ENCODE measurements at regions not wholly inside any gene's neighbourhood (a gene's known extent, or its start where the extent isn't known, plus 50 kb on each side); places are given as distances from the start of the nearest gene placed in this dataset.

- H3K9ac ChIP-seq (ENCODE audit: insufficient read depth, low read depth, low read length) = no peak overlapping the region
- FAIRE-seq (no peak), ATAC-seq (no peak), DNase-seq (ENCODE audit: low spot score) (no peak)
- WGBS (ENCODE audit: low lambda C conversion rate) = 69% methylated on average over 3 of the region's 3 CpGs
- H3K36me3 ChIP-seq (replicated peaks in 1 of 2; ENCODE audit: control insufficient read depth in 1 of 2, insufficient read depth in 2 of 2, low read length in 2 of 2) = no peaks in the 10 kb centered on the region
- no peaks in the 10 kb centered on the region for H3K79me2 ChIP-seq (ENCODE audit: insufficient read depth, low read length)
- no peak overlapping the region for H3K4me2 ChIP-seq (ENCODE audit: low read depth, low read length)
- H2AFZ ChIP-seq (ENCODE audit: low read length) = no peak overlapping the region
- BruUV-seq (replicated peaks) = no TSS peak
- ChIA-PET POLR2A (no interaction called here), CTCF (ENCODE audit: low intra/inter-chr PET ratio, low total read pairs) (no interaction called here)
- no peaks in the 10 kb centered on the region for H4K20me1 ChIP-seq (ENCODE audit: insufficient read depth, low read length)
- H3K9me3 ChIP-seq (ENCODE audit: low read length) = no peaks in the 10 kb centered on the region
- H3K4me3 ChIP-seq (replicated peaks in 1 of 3; ENCODE audit: insufficient read depth in 1 of 3, low read depth in 2 of 3, low read length in 3 of 3) = no peak overlapping the region
- TF ChIP-seq PRMT3 (CRISPR knock-in tag; IDR thresholded peaks at IDR 0.05; ENCODE audit: borderline replicate concordance, low read depth) = no peak
- TF ChIP-seq MAFK (conservative IDR thresholded peaks at IDR 0.05 in 1 of 2, IDR thresholded peaks at IDR 0.05 in 1 of 2; ENCODE audit: low read length in 2 of 2) = peak; percentile 71 to 87; a peak in 3 of 4 replicates
- TF ChIP-seq MAFF (IDR thresholded peaks at IDR 0.05; ENCODE audit: low read depth, low read length) = peak; percentile 84
- no peak for TF ChIP-seq CEBPG (CRISPR knock-in tag; IDR thresholded peaks at IDR 0.05)
- TF ChIP-seq ZNF839 (CRISPR knock-in tag; IDR thresholded peaks at IDR 0.05; ENCODE audit: borderline replicate concordance) = no peak
- in situ Hi-C loops (cut with HindIII; ENCODE audit: extremely low pct_ligation_motif_present, low pct_unique_long_range_greater_than_20kb) = no loop called here
- no peaks in the 10 kb centered on the region for H3K27me3 ChIP-seq (ENCODE audit: control insufficient read depth in 1 of 2, insufficient read depth in 2 of 2, low read length in 2 of 2)
- H3K4me1 ChIP-seq (ENCODE audit: insufficient read depth, low read length) = no peaks in the 10 kb centered on the region
- intact Hi-C loops (cut with micrococcal nuclease; ENCODE audit: unreplicated experiment) = no loop called here
- no peak overlapping the region for H3K27ac ChIP-seq (ENCODE audit: extremely low read length, insufficient read depth, low read length)
These were observed 199.8 kb downstream of the SQOR start for GRCh38 chr15:45834622-45835021.

DNA sequence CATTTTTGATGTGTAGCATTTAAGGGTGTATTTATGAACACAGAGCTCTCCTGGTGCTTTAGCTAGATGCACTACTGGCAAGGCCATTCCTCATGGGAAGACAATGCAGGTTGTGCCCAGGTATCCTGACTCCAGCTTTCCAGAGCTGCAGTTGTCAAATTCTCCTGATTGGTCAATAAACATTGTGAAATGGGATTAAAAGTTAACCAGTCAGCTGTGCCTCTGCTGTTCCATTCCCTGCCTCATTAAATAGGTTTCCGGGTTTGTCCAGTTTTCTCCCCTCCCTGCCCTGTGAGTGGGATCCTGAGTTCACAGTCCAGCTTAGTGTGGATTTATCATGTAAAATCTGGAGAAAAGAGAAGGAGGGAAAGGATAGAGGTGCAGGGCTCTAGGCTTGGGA lies 207.3 kb downstream of the SQOR start:
- intact Hi-C loops (cut with micrococcal nuclease; ENCODE audit: unreplicated experiment) = no loop called here
- Histone ChIP-seq H3K36me3 (replicated peaks in 1 of 2; ENCODE audit: control insufficient read depth in 1 of 2, insufficient read depth in 2 of 2, low read length in 2 of 2) (no peaks in the 10 kb centered on the region), H3K9ac (ENCODE audit: insufficient read depth, low read depth, low read length) (no peak overlapping the region), H3K4me2 (ENCODE audit: low read depth, low read length) (no peak overlapping the region), H3K27ac (ENCODE audit: extremely low read length, insufficient read depth, low read length) (no peak overlapping the region), H3K27me3 (ENCODE audit: control insufficient read depth in 1 of 2, insufficient read depth in 2 of 2, low read length in 2 of 2) (no peaks in the 10 kb centered on the region), H3K4me1 (ENCODE audit: insufficient read depth, low read length) (peaks cover 11% of the 10 kb centered on the region), H3K4me3 (replicated peaks in 1 of 3; ENCODE audit: insufficient read depth in 1 of 3, low read depth in 2 of 3, low read length in 3 of 3) (no peak overlapping the region), H4K20me1 (ENCODE audit: insufficient read depth, low read length) (no peaks in the 10 kb centered on the region), H3K9me3 (ENCODE audit: low read length) (no peaks in the 10 kb centered on the region), H3K79me2 (ENCODE audit: insufficient read depth, low read length) (no peaks in the 10 kb centered on the region), H2AFZ (ENCODE audit: low read length) (no peak overlapping the region)
- peak; percentile 23 for DNase-seq (ENCODE audit: low spot score)
- peak; percentile 56 for FAIRE-seq
- POLR2A ChIA-PET = no interaction called here
- no TSS peak for BruUV-seq (replicated peaks)
- ATAC-seq = peak; percentile 85
- CTCF ChIA-PET (ENCODE audit: low intra/inter-chr PET ratio, low total read pairs) = no interaction called here
- WGBS (ENCODE audit: low lambda C conversion rate) = 0% methylated on average over 1 of the region's 1 CpG
- in situ Hi-C loops (cut with HindIII; ENCODE audit: extremely low pct_ligation_motif_present, low pct_unique_long_range_greater_than_20kb) = no loop called here
- TF ChIP-seq AGO1 (IDR thresholded peaks at IDR 0.05; ENCODE audit: low read depth, low read length, poor library complexity, severe bottlenecking) (no peak), ZFP41 (CRISPR knock-in tag; IDR thresholded peaks at IDR 0.05; ENCODE audit: borderline replicate concordance) (no peak), ZNF670 (CRISPR knock-in tag; IDR thresholded peaks at IDR 0.05; ENCODE audit: borderline replicate concordance) (no peak), PHF21A (CRISPR knock-in tag; IDR thresholded peaks at IDR 0.05) (0 out of 2 replicates have a peak, but pooled peaks have one; percentile 21), RFXAP (CRISPR knock-in tag; IDR thresholded peaks at IDR 0.05; ENCODE audit: borderline replicate concordance) (no peak), ZNF552 (CRISPR knock-in tag; IDR thresholded peaks at IDR 0.05; ENCODE audit: borderline replicate concordance) (no peak), ZNF468 (CRISPR knock-in tag; IDR thresholded peaks at IDR 0.05) (no peak), REXO4 (CRISPR knock-in tag; IDR thresholded peaks at IDR 0.05; ENCODE audit: borderline replicate concordance) (no peak)
- TF ChIP-seq, protein P1, sequence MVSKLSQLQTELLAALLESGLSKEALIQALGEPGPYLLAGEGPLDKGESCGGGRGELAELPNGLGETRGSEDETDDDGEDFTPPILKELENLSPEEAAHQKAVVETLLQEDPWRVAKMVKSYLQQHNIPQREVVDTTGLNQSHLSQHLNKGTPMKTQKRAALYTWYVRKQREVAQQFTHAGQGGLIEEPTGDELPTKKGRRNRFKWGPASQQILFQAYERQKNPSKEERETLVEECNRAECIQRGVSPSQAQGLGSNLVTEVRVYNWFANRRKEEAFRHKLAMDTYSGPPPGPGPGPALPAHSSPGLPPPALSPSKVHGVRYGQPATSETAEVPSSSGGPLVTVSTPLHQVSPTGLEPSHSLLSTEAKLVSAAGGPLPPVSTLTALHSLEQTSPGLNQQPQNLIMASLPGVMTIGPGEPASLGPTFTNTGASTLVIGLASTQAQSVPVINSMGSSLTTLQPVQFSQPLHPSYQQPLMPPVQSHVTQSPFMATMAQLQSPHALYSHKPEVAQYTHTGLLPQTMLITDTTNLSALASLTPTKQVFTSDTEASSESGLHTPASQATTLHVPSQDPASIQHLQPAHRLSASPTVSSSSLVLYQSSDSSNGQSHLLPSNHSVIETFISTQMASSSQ (IDR thresholded peaks at IDR 0.05; ENCODE audit: low read depth) = peak; percentile 75
- TF ChIP-seq, protein P1 (CRISPR knock-in tag; IDR thresholded peaks at IDR 0.05; ENCODE audit: borderline replicate concordance) = no peak
